ENCODE measurements at regions not wholly inside any gene's neighbourhood (a gene's known extent, or its start where the extent isn't known, plus 50 kb on each side); places are given as distances from the start of the nearest gene placed in this dataset.

DNA sequence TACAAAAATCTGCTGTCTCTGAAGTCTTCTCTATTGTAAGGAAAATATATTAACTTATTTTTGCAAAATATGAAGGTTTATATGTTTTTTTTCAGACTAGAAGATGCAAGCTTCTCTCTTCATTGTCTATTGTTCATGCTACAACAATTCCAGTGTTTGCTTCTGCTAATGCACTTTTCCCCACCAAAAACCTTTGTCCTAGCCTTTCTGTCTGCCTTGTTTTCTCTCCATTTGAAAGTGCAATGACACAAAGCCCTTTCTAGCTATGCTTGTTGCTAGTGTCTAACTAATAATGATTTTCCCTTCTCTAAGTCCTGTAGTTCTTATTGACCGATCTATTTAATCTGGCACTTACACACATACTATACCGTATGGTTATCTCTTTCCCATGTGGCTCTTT is 369.5 kb upstream of the CELF4 start:
- TF ChIP-seq, protein P1, sequence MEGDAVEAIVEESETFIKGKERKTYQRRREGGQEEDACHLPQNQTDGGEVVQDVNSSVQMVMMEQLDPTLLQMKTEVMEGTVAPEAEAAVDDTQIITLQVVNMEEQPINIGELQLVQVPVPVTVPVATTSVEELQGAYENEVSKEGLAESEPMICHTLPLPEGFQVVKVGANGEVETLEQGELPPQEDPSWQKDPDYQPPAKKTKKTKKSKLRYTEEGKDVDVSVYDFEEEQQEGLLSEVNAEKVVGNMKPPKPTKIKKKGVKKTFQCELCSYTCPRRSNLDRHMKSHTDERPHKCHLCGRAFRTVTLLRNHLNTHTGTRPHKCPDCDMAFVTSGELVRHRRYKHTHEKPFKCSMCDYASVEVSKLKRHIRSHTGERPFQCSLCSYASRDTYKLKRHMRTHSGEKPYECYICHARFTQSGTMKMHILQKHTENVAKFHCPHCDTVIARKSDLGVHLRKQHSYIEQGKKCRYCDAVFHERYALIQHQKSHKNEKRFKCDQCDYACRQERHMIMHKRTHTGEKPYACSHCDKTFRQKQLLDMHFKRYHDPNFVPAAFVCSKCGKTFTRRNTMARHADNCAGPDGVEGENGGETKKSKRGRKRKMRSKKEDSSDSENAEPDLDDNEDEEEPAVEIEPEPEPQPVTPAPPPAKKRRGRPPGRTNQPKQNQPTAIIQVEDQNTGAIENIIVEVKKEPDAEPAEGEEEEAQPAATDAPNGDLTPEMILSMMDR (IDR thresholded peaks at IDR 0.05): no peak
- no peak for TF ChIP-seq POLR2A (IDR thresholded peaks at IDR 0.05)

Data from testis (tissue), 2 donors.